Tibial nerve (tissue), 4 donors: ENCODE measurements at regions not wholly inside any gene's neighbourhood (a gene's known extent, or its start where the extent isn't known, plus 50 kb on each side); places are given as distances from the start of the nearest gene placed in this dataset.

ENCODE experiments used
- DNase-seq, 2 donors: peaks; one replicate each; pipeline ENCODE4 v3.0.0-alpha.2; 2019; ENCODE audit warnings: low spot score in 2 of 2
- H3K27ac ChIP-seq, 4 donors: fragments of 200-600 bp; sonication (generic) in 3 of 4; one replicate each; pipeline ENCODE4 v1.5.1; 2017 to 2019; ENCODE audit warnings: mild to moderate bottlenecking in 1 of 4
- H3K27me3 ChIP-seq, 2 donors: fragments of 200-600 bp; sonication (generic) in 1 of 2; one replicate each; pipeline versions ENCODE4 v1.5.1 to v1.6.0; 2017 to 2019
- H3K36me3 ChIP-seq, 3 donors: fragments of 200-600 bp; sonication (generic); one replicate each; pipeline ENCODE4 v1.5.1; 2018 to 2019
- H3K4me1 ChIP-seq, 4 donors: fragments of 200-600 bp; sonication (generic) in 3 of 4; one replicate each; pipeline ENCODE4 v1.5.1; 2017 to 2019
- H3K4me3 ChIP-seq, 4 donors: fragments of 200-600 bp; sonication (generic) in 3 of 4; one replicate each; pipeline ENCODE4 v1.5.1; 2017 to 2019; ENCODE audit warnings: mild to moderate bottlenecking in 1 of 4, moderate library complexity in 1 of 4
- H3K9me3 ChIP-seq, 4 donors: fragments of 200-600 bp; sonication (generic) in 3 of 4; one replicate each; pipeline ENCODE4 v1.5.1; 2017 to 2019
- CTCF ChIP-seq, 5 experiments: fragments of 200-600 bp in 3 of 5; fragments of 450-650 bp in 2 of 5; sonication (generic) in 3 of 5; IDR thresholded peaks; one replicate each; pipeline ENCODE4 v1.5.1; 2016 to 2019; ENCODE audit warnings: antibody characterized with exemption in 5 of 5, mild to moderate bottlenecking in 3 of 5, moderate library complexity in 2 of 5
- EP300 ChIP-seq, 2 donors: sonication (generic); formaldehyde crosslinking; IDR thresholded peaks; one replicate each; pipeline ENCODE4 v1.6.1; 2017; ENCODE audit warnings: antibody characterized with exemption in 2 of 2, mild to moderate bottlenecking in 1 of 2
- POLR2A ChIP-seq, 2 donors: fragments of 450-650 bp; IDR thresholded peaks; one replicate each; pipeline ENCODE4 v1.6.1; 2017; ENCODE audit warnings: antibody characterized with exemption in 2 of 2, mild to moderate bottlenecking in 2 of 2, moderate library complexity in 2 of 2
- WGBS, 2 donors: methylation state at CpG; one replicate each; pipeline ENCODE4 v1.1.5; 2018; 5-methylcytosine and 5-hydroxymethylcytosine counted together

GRCh38 chr18:1993866-1994265 is 577.4 kb downstream of the METTL4 start:
- no peak for DNase-seq
- Histone ChIP-seq H3K27ac (no peak overlapping the region), H3K4me3 (no peak overlapping the region), H3K9me3 (no peaks in the 10 kb centered on the region), H3K36me3 (no peaks in the 10 kb centered on the region), H3K4me1 (no peaks in the 10 kb centered on the region), H3K27me3 (no peaks in the 10 kb centered on the region)
- 84% methylated on average over 3 of the region's 3 CpGs for WGBS, 2 donors
- TF ChIP-seq CTCF (IDR thresholded peaks at IDR 0.05) (no peak), POLR2A (IDR thresholded peaks at IDR 0.05) (no peak), EP300 (IDR thresholded peaks at IDR 0.05) (no peak)

GRCh38 chr18:1994471-1994870 is 576.8 kb downstream of the METTL4 start:
- DNase-seq, result no peak
- WGBS, 2 donors, result 42 to 54% methylated on average over 2 of the region's 2 CpGs

GRCh38 chr18:1995041-1995612 is 576.2 kb downstream of the METTL4 start:
- Histone ChIP-seq H3K36me3 (no peaks in the 10 kb centered on the region), H3K9me3 (no peaks in the 10 kb centered on the region), H3K27ac (no peak overlapping the region), H3K27me3 (no peaks in the 10 kb centered on the region), H3K4me1 (no peaks in the 10 kb centered on the region), H3K4me3 (no peak overlapping the region)
- 64 to 67% methylated on average over 1 of the region's 1 CpG for WGBS, 2 donors
- DNase-seq, result no peak
- TF ChIP-seq EP300 (IDR thresholded peaks at IDR 0.05), result no peak
- TF ChIP-seq POLR2A (IDR thresholded peaks at IDR 0.05), result no peak
- TF ChIP-seq CTCF (IDR thresholded peaks at IDR 0.05), result no peak

More at GRCh38 chr18:1994471-1994870, 576.8 kb downstream of the METTL4 start:
- no peaks in the 10 kb centered on the region for H3K27me3 ChIP-seq
- no peaks in the 10 kb centered on the region for H3K36me3 ChIP-seq
- TF ChIP-seq POLR2A (IDR thresholded peaks at IDR 0.05), result no peak
- no peak for TF ChIP-seq CTCF (IDR thresholded peaks at IDR 0.05)
- no peak for TF ChIP-seq EP300 (IDR thresholded peaks at IDR 0.05)
- H3K4me1 ChIP-seq, result no peaks in the 10 kb centered on the region
- no peak overlapping the region for H3K4me3 ChIP-seq
- H3K9me3 ChIP-seq, result no peaks in the 10 kb centered on the region
- H3K27ac ChIP-seq, result no peak overlapping the region

- DNase-seq, result no peak
- H3K27ac ChIP-seq, result no peak overlapping the region
- H3K36me3 ChIP-seq, result no peaks in the 10 kb centered on the region
- H3K4me3 ChIP-seq, result no peak overlapping the region
- H3K9me3 ChIP-seq, result no peaks in the 10 kb centered on the region
- WGBS, 2 donors, result 71 to 75% methylated on average over 2 of the region's 2 CpGs
- TF ChIP-seq CTCF (IDR thresholded peaks at IDR 0.05), result no peak
- H3K27me3 ChIP-seq, result no peaks in the 10 kb centered on the region
- H3K4me1 ChIP-seq, result peaks cover 0 to 7% (median 0%) of the 10 kb centered on the region in 4 donors
Observed at GRCh38 chr18:1998121-1998520, 573.2 kb downstream of the METTL4 start.

- Histone ChIP-seq H3K4me3 (no peak overlapping the region), H3K9me3 (no peaks in the 10 kb centered on the region), H3K27ac (no peak overlapping the region), H3K36me3 (no peaks in the 10 kb centered on the region), H3K4me1 (peaks cover 0 to 7% (median 0%) of the 10 kb centered on the region in 4 donors), H3K27me3 (no peaks in the 10 kb centered on the region)
- no peak for DNase-seq
- 94 to 95% methylated on average over 3 of the region's 3 CpGs for WGBS, 2 donors
- TF ChIP-seq CTCF (IDR thresholded peaks at IDR 0.05) (no peak), POLR2A (IDR thresholded peaks at IDR 0.05) (no peak), EP300 (IDR thresholded peaks at IDR 0.05) (no peak)
Observed at GRCh38 chr18:1999387-1999786, 571.9 kb downstream of the METTL4 start.
